KMS-11 (cell line): ENCODE measurements at regions not wholly inside any gene's neighbourhood (a gene's known extent, or its start where the extent isn't known, plus 50 kb on each side); places are given as distances from the start of the nearest gene placed in this dataset.

ENCODE experiments used
- H2AFZ ChIP-seq: fragments of 200-600 bp; sonication (generic); 2 replicates; pipeline ENCODE4 v1.6.1; 2016; ENCODE audit warnings: antibody characterized with exemption, mixed run types, low read depth
- H3K27ac ChIP-seq: fragments of 200-600 bp; sonication (generic); 2 replicates; pipeline ENCODE4 v1.6.1; 2016; ENCODE audit warnings: mild to moderate bottlenecking, mixed run types
- H3K27me3 ChIP-seq: fragments of 200-600 bp; sonication (generic); 2 replicates; pipeline ENCODE4 v1.6.1; 2017; ENCODE audit warnings: mild to moderate bottlenecking, low read depth, mixed run types, moderate library complexity; ENCODE audit not compliant: insufficient read depth
- H3K36me3 ChIP-seq: fragments of 200-600 bp; sonication (generic); 2 replicates; pipeline ENCODE4 v1.6.1; 2017; ENCODE audit warnings: mild to moderate bottlenecking, mixed run types; ENCODE audit not compliant: insufficient read depth
- H3K4me1 ChIP-seq: fragments of 200-600 bp; sonication (generic); 2 replicates; pipeline ENCODE4 v1.6.1; 2016; ENCODE audit warnings: mild to moderate bottlenecking, low read depth, mixed run types; ENCODE audit not compliant: poor library complexity, severe bottlenecking
- H3K4me2 ChIP-seq: fragments of 200-600 bp; sonication (generic); 2 replicates; pipeline ENCODE4 v1.7.0; 2016; ENCODE audit warnings: mild to moderate bottlenecking, mixed run types
- H3K4me3 ChIP-seq: fragments of 200-600 bp; sonication (generic); IDR thresholded peaks from 2 replicates; pipeline ENCODE4 v1.6.1; 2017; ENCODE audit warnings: low read depth, low read length, mixed read lengths; ENCODE audit not compliant: insufficient read depth
- H3K79me2 ChIP-seq: fragments of 200-600 bp; sonication (generic); 2 replicates; pipeline ENCODE4 v1.6.1; 2016; ENCODE audit warnings: low read depth, mixed run types; ENCODE audit not compliant: insufficient read depth
- H3K9ac ChIP-seq: fragments of 200-600 bp; sonication (generic); 2 replicates; pipeline ENCODE4 v1.6.1; 2016; ENCODE audit warnings: mild to moderate bottlenecking, mixed run types
- H4K20me1 ChIP-seq: fragments of 200-600 bp; sonication (generic); 2 replicates; pipeline ENCODE4 v1.6.1; 2016; ENCODE audit warnings: mild to moderate bottlenecking, mixed run types; ENCODE audit not compliant: insufficient read depth
- TF ChIP-seq, protein P1 (sequence below): fragments of 200-600 bp; sonication (generic); conservative IDR thresholded peaks from 2 replicates; pipeline ENCODE4 v1.6.1; 2017; ENCODE audit warnings: low read depth, mild to moderate bottlenecking, antibody characterized with exemption, low read length, moderate library complexity, mixed read lengths

DNA sequence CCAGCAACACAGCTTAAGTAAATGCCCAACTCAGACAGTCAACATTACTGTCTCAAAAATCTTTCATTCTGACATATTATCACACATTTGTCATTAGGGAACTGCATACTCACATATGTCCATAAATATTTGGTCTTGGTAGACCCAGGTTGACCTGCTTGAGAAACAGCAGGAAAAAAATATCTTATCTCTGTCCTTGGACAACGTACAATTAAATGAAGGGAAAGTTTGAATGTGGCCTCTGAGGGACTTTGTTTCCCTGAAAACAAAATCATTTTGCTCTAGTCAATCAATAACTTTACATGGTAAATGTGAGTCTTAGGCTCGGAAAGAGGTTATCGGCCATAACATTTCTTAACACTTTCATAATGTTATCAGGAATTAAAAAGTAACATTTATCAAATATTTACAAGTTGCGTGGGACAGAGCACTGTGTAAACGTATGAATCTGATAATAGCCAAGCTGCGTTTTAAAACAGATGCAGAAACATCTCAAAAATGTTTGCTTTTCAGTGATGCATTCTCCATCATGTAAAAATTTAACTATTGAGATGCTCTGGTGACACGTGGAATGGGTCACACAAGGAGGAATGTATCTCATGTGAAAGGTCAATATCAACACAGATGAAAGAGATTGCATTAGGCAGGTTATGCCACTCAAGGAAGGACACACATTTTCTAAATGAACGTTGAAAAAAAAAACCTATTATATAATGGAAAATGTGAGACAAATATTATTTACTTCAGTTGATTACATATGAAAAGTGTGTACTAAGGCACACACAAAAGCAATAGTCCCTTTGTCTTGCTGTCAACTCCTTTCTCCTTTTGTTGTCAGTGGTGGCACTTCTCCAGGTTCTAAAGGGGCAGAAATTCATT, 304.4 kb downstream of the WDR72 start:
- no peak overlapping the region for H3K9ac ChIP-seq
- TF ChIP-seq, protein P1, sequence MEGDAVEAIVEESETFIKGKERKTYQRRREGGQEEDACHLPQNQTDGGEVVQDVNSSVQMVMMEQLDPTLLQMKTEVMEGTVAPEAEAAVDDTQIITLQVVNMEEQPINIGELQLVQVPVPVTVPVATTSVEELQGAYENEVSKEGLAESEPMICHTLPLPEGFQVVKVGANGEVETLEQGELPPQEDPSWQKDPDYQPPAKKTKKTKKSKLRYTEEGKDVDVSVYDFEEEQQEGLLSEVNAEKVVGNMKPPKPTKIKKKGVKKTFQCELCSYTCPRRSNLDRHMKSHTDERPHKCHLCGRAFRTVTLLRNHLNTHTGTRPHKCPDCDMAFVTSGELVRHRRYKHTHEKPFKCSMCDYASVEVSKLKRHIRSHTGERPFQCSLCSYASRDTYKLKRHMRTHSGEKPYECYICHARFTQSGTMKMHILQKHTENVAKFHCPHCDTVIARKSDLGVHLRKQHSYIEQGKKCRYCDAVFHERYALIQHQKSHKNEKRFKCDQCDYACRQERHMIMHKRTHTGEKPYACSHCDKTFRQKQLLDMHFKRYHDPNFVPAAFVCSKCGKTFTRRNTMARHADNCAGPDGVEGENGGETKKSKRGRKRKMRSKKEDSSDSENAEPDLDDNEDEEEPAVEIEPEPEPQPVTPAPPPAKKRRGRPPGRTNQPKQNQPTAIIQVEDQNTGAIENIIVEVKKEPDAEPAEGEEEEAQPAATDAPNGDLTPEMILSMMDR, result no peak
- no peak overlapping the region for H2AFZ ChIP-seq
- H4K20me1 ChIP-seq, result no peaks in the 10 kb centered on the region
- H3K27me3 ChIP-seq, result no peaks in the 10 kb centered on the region
- no peaks in the 10 kb centered on the region for H3K36me3 ChIP-seq
- no peaks in the 10 kb centered on the region for H3K4me1 ChIP-seq
- H3K79me2 ChIP-seq, result no peaks in the 10 kb centered on the region
- no peak overlapping the region for H3K4me3 ChIP-seq
- H3K4me2 ChIP-seq, result no peak overlapping the region
- H3K27ac ChIP-seq, result no peak overlapping the region

DNA sequence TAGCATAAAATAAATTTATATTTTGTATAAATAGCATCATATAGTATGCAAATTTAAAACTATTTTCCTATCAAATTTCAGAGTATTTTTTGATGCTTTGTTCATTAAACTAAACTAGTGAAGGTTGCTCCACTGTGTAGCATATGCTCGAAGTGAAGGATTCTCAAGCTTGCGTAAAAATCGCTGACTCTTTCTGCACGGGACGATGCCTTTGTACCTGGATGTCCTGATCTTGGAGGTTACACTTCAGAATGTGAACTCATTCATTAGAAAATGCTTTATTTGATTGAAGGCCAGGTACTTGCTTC, 305.0 kb downstream of the WDR72 start:
- Histone ChIP-seq H3K79me2 (no peaks in the 10 kb centered on the region), H3K4me2 (no peak overlapping the region), H2AFZ (no peak overlapping the region), H3K27me3 (no peaks in the 10 kb centered on the region), H3K27ac (no peak overlapping the region), H3K4me3 (no peak overlapping the region), H4K20me1 (no peaks in the 10 kb centered on the region), H3K36me3 (no peaks in the 10 kb centered on the region), H3K4me1 (no peaks in the 10 kb centered on the region), H3K9ac (no peak overlapping the region)
- TF ChIP-seq, protein P1, result no peak

DNA sequence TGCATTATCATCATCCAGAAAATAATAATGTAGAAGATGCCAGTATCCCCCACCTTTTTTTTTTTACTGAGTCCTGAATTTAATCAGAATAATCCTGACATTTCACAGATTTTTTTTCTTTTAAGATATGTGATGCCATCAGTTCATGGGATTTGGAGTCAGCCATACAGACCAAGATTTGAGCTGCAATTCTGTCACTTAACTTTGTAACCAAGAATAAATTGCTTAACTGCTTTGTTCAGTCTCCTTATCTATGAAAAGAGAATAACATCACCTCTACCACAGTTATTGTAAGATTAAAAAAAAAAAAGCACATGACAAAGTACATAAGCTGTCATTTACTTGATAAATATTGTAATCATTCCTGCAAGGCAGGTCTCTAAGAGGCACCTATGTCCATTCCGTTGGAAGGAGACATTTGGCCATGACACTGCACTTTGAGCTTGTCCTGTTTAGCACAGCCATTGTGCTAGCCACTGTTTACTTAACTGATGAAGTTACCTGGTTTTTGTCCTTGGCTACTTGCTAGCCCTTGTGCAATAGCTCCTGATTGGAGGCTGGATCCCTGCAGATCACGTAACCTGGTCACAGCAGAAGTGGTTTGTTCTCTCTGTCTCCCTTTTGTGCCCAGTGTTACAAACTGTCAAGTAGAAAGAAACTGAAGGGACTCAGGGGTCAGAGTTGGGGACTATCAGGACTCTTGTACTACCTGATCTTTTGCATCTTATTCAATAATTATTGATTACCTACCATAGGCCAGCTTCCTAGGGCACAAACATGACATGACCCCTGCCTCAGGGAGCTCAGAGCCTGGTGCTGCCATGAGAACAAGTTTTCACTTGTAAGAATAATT, 306.0 kb downstream of the WDR72 start:
- Histone ChIP-seq H3K9ac (no peak overlapping the region), H3K27me3 (no peaks in the 10 kb centered on the region), H3K27ac (no peak overlapping the region), H3K79me2 (no peaks in the 10 kb centered on the region), H2AFZ (no peak overlapping the region), H3K4me1 (peaks cover 7% of the 10 kb centered on the region), H4K20me1 (no peaks in the 10 kb centered on the region), H3K36me3 (no peaks in the 10 kb centered on the region), H3K4me3 (no peak overlapping the region), H3K4me2 (no peak overlapping the region)
- TF ChIP-seq, protein P1, result no peak

DNA sequence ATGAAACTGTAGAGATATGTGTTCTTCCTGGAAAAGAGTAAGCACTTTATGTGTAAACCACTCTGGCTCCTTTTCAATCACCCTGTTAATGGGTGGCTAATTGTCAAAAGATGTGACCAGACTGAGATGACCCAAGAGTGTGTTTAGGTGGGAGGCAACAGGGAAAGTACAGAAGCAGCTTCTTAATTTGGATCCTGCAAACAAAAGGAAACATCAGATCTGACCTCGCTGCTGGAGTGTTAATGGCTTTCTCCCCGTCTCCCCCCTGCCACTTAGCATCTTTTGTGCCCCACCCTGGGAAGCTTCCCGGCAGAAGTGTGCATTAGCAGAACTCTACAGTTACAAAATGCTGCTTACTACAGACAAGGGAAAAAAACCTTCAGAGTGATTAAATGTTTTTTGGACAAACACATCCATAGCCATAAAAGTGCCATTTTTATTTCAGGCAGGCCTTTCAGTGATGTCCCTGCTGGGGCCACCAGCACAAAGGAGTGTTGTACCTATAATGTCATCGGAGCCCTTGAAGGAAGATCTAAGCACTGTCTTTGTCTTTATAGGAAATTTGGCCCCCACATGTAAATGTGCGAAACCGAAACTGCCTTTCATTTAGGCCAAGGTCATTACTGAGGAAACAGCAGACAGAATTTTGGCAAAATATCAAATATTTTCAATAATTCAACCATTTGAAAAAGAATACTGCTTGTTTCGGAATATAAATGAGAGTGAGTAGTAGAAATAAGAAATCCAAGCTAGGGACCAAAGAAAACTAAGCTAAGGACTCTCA, 311.0 kb downstream of the WDR72 start:
- H3K27ac ChIP-seq, result no peak overlapping the region
- H3K79me2 ChIP-seq, result no peaks in the 10 kb centered on the region
- TF ChIP-seq, protein P1, result no peak
- peaks cover 32% of the 10 kb centered on the region for H3K4me1 ChIP-seq
- H3K36me3 ChIP-seq, result no peaks in the 10 kb centered on the region
- H3K9ac ChIP-seq, result no peak overlapping the region
- no peak overlapping the region for H3K4me3 ChIP-seq
- no peaks in the 10 kb centered on the region for H3K27me3 ChIP-seq
- H4K20me1 ChIP-seq, result no peaks in the 10 kb centered on the region
- H2AFZ ChIP-seq, result no peak overlapping the region
- peak overlapping the region; percentile 14; the same call in 1 of the 2 replicates for H3K4me2 ChIP-seq
